PC-9 (cell line): ENCODE measurements at regions not wholly inside any gene's neighbourhood (a gene's known extent, or its start where the extent isn't known, plus 50 kb on each side); places are given as distances from the start of the nearest gene placed in this dataset.

ENCODE experiments used
- CTCF ChIP-seq: fragments of 200-600 bp; sonication (generic); conservative IDR thresholded peaks from 2 replicates; pipeline ENCODE4 v1.6.1; 2017; ENCODE audit warnings: mixed run types, antibody characterized with exemption, mild to moderate bottlenecking, moderate library complexity
- EZH2 ChIP-seq: fragments of 200-600 bp; sonication (generic); IDR thresholded peaks from 2 replicates; pipeline ENCODE4 v1.8.0; 2017; ENCODE audit warnings: antibody characterized with exemption, low read depth

- TF ChIP-seq CTCF: no peak
- TF ChIP-seq EZH2: no peak
These were observed 191.1 kb downstream of the KLF13 start for GRCh38 chr15:31517711-31518110.
